GM12891 (cell line): ENCODE measurements at regions not wholly inside any gene's neighbourhood (a gene's known extent, or its start where the extent isn't known, plus 50 kb on each side); places are given as distances from the start of the nearest gene placed in this dataset.

Experiments used
- DNase-seq: peaks from one replicate; pipeline ENCODE4 v3.0.0; 2011; ENCODE audit warnings: low spot score; ENCODE audit not compliant: insufficient read length
- FAIRE-seq: peaks from 2 replicates; lab custom pipeline; 2011; peaks lifted over from hg19 to GRCh38; lab: Jason Lieb, UNC
- PAX5 ChIP-seq: IDR thresholded peaks from 2 replicates; pipeline ENCODE4 v1.6.1; 2011; ENCODE audit warnings: low read length, moderate library complexity, mild to moderate bottlenecking; ENCODE audit not compliant: insufficient read depth, severe bottlenecking
- POLR2A ChIP-seq: IDR thresholded peaks from 2 replicates; pipeline ENCODE4 v1.6.1; 2011; ENCODE audit warnings: low read depth, low read length, control low read depth
- POLR2AphosphoS5 ChIP-seq: IDR thresholded peaks from 2 replicates; pipeline ENCODE4 v1.6.1; 2011; ENCODE audit warnings: low read depth, low read length, control low read depth
- POU2F2 ChIP-seq: IDR thresholded peaks from 2 replicates; pipeline ENCODE4 v1.6.1; 2011; ENCODE audit warnings: low read depth, mild to moderate bottlenecking, control low read depth, low read length, moderate library complexity
- SPI1 ChIP-seq: IDR thresholded peaks from 2 replicates; pipeline ENCODE4 v1.6.1; 2011; ENCODE audit warnings: low read depth, low read length, control low read depth
- TAF1 ChIP-seq: IDR thresholded peaks from 2 replicates; pipeline ENCODE4 v1.6.1; 2011; ENCODE audit warnings: low read depth, low read length, control low read depth

- FAIRE-seq (no peak), DNase-seq (no peak)
- TF ChIP-seq POU2F2 (no peak), POLR2A (no peak), TAF1 (no peak), PAX5 (no peak), POLR2AphosphoS5 (no peak), SPI1 (no peak)
These were observed 142.0 kb upstream of the LAMA2 start for GRCh38 chr6:128740951-128741350.

- no peak for FAIRE-seq
- TF ChIP-seq POLR2AphosphoS5 (no peak), POU2F2 (no peak), PAX5 (no peak), SPI1 (no peak), TAF1 (no peak), POLR2A (no peak)
- no peak for DNase-seq
These were observed 143.8 kb upstream of the LAMA2 start for GRCh38 chr6:128739112-128739511.

- DNase-seq: no peak
- TF ChIP-seq TAF1 (no peak), SPI1 (peak; percentile 31; the same call in 1 of the 2 replicates)
- no peak for FAIRE-seq
These were observed 144.8 kb upstream of the LAMA2 start for GRCh38 chr6:128738112-128738511.

GRCh38 chr6:128736780-128737179, 146.2 kb upstream of the LAMA2 start:
- TF ChIP-seq POLR2AphosphoS5: no peak
- no peak for TF ChIP-seq SPI1
- no peak for TF ChIP-seq PAX5
- no peak for TF ChIP-seq TAF1
- FAIRE-seq (no peak), DNase-seq (no peak)

- DNase-seq (no peak), FAIRE-seq (peak; percentile 48)
- TF ChIP-seq TAF1: no peak
- TF ChIP-seq PAX5: no peak
- TF ChIP-seq POLR2AphosphoS5: no peak
- TF ChIP-seq SPI1: no peak
- no peak for TF ChIP-seq POU2F2
- TF ChIP-seq POLR2A: no peak
These were observed 151.4 kb upstream of the LAMA2 start for GRCh38 chr6:128731249-128732165.

- DNase-seq (no peak), FAIRE-seq (no peak)
- TF ChIP-seq PAX5 (no peak), SPI1 (no peak), POLR2AphosphoS5 (no peak), POU2F2 (no peak)
These were observed 155.4 kb upstream of the LAMA2 start for GRCh38 chr6:128727500-128727899.

- TF ChIP-seq POU2F2 (no peak), POLR2AphosphoS5 (no peak), POLR2A (no peak), PAX5 (no peak), SPI1 (no peak), TAF1 (no peak)
- DNase-seq: no peak
- no peak for FAIRE-seq
These were observed 157.4 kb upstream of the LAMA2 start for GRCh38 chr6:128725271-128726233.

GRCh38 chr6:128724738-128725137, 158.2 kb upstream of the LAMA2 start:
- FAIRE-seq (no peak), DNase-seq (no peak)
- TF ChIP-seq POU2F2 (no peak), POLR2A (no peak), TAF1 (no peak)

- no peak for FAIRE-seq
- DNase-seq: no peak
- TF ChIP-seq POLR2AphosphoS5: no peak
- no peak for TF ChIP-seq POU2F2
- TF ChIP-seq SPI1: no peak
- TF ChIP-seq POLR2A: no peak
- TF ChIP-seq PAX5: no peak
- TF ChIP-seq TAF1: no peak
These were observed 159.3 kb upstream of the LAMA2 start for GRCh38 chr6:128723667-128724066.

- FAIRE-seq (no peak), DNase-seq (no peak)
- no peak for TF ChIP-seq POU2F2
- no peak for TF ChIP-seq POLR2A
- no peak for TF ChIP-seq SPI1
- no peak for TF ChIP-seq POLR2AphosphoS5
- TF ChIP-seq PAX5: no peak
- no peak for TF ChIP-seq TAF1
These were observed 162.0 kb upstream of the LAMA2 start for GRCh38 chr6:128720891-128721290.
